ENCODE measurements at regions not wholly inside any gene's neighbourhood (a gene's known extent, or its start where the extent isn't known, plus 50 kb on each side); places are given as distances from the start of the nearest gene placed in this dataset.

GRCh38 chr2:242012956-242013764 lies 143.6 kb downstream of the RTP5 start:
- no peaks in the 10 kb centered on the region for H3K4me1 ChIP-seq
- no peak overlapping the region for H3K4me2 ChIP-seq
- no peak for FAIRE-seq
- ATAC-seq: no peak; a peak in 1 of 6 replicates
- ChIA-PET CTCF (no interaction called here), POLR2A (no interaction called here)
- no peak overlapping the region for H3K27ac ChIP-seq
- no peaks in the 10 kb centered on the region for H3K9me3 ChIP-seq
- no peak overlapping the region for H3K4me3 ChIP-seq
- TF ChIP-seq CEBPB (IDR thresholded peaks at IDR 0.05) (no peak), NR3C1 (IDR thresholded peaks at IDR 0.05) (no peak), HOXA7 (CRISPR knock-in tag; IDR thresholded peaks at IDR 0.05) (no peak), ZFP36 (IDR thresholded peaks at IDR 0.05; ENCODE audit: borderline replicate concordance, partially characterized antibody) (no peak), RFX5 (IDR thresholded peaks at IDR 0.05) (no peak), POLR2A (IDR thresholded peaks at IDR 0.05; ENCODE audit: low read length) (no peak), REST (IDR thresholded peaks at IDR 0.05) (no peak), TP53 (CRISPR knock-in tag; IDR thresholded peaks at IDR 0.05) (no peak), ZNF302 (CRISPR knock-in tag; IDR thresholded peaks at IDR 0.05) (no peak), E2F6 (IDR thresholded peaks at IDR 0.05; ENCODE audit: borderline replicate concordance, low read depth) (no peak), SREBF2 (IDR thresholded peaks at IDR 0.05) (no peak), HEYL (CRISPR knock-in tag; IDR thresholded peaks at IDR 0.05) (no peak), EHF (CRISPR knock-in tag; IDR thresholded peaks at IDR 0.05) (no peak), POLR2AphosphoS2 (conservative IDR thresholded peaks at IDR 0.05; ENCODE audit: low read length) (no peak), RCOR1 (IDR thresholded peaks at IDR 0.05; ENCODE audit: low read depth, low read length) (no peak), FOXS1 (CRISPR knock-in tag; IDR thresholded peaks at IDR 0.05) (no peak), FOSL2 (IDR thresholded peaks at IDR 0.05) (no peak), FOSL2 (CRISPR knock-in tag; IDR thresholded peaks at IDR 0.05) (no peak)
- 69% methylated on average over 39 of the region's 44 CpGs for WGBS (ENCODE audit: missing lambda C conversion rate)
- no peak for DNase-seq (ENCODE audit: low read depth in 1 of 2, low spot score in 1 of 2)

GRCh38 chr2:242013771-242014170 lies 144.2 kb downstream of the RTP5 start:
- H3K9me3 ChIP-seq: no peaks in the 10 kb centered on the region
- POLR2A ChIA-PET: no interaction called here
- no peak overlapping the region for H3K4me2 ChIP-seq
- DNase-seq (ENCODE audit: low read depth in 1 of 2, low spot score in 1 of 2): no peak
- H3K4me1 ChIP-seq: no peaks in the 10 kb centered on the region
- CTCF ChIA-PET: no interaction called here
- TF ChIP-seq JUN (IDR thresholded peaks at IDR 0.05) (no peak), KDM5A (IDR thresholded peaks at IDR 0.05) (no peak), ZNF302 (CRISPR knock-in tag; IDR thresholded peaks at IDR 0.05) (no peak), RCOR1 (IDR thresholded peaks at IDR 0.05; ENCODE audit: low read depth, low read length) (no peak), HDAC2 (IDR thresholded peaks at IDR 0.05) (no peak), POLR2AphosphoS2 (conservative IDR thresholded peaks at IDR 0.05; ENCODE audit: low read length) (no peak), TP53 (CRISPR knock-in tag; IDR thresholded peaks at IDR 0.05) (no peak), HES2 (IDR thresholded peaks at IDR 0.05) (no peak), CEBPB (IDR thresholded peaks at IDR 0.05) (no peak), CBX2 (IDR thresholded peaks at IDR 0.05; ENCODE audit: borderline replicate concordance, low read depth) (no peak), RARB (CRISPR knock-in tag; IDR thresholded peaks at IDR 0.05) (no peak), EHMT2 (IDR thresholded peaks at IDR 0.05; ENCODE audit: low read depth) (no peak), BHLHE40 (IDR thresholded peaks at IDR 0.05; ENCODE audit: low read depth, low read length) (no peak), CBX8 (IDR thresholded peaks at IDR 0.05) (no peak), FOSL2 (IDR thresholded peaks at IDR 0.05) (no peak), FOSL2 (CRISPR knock-in tag; IDR thresholded peaks at IDR 0.05) (no peak), CHD2 (IDR thresholded peaks at IDR 0.05; ENCODE audit: low read length, partially characterized antibody) (no peak), FOXS1 (CRISPR knock-in tag; IDR thresholded peaks at IDR 0.05) (no peak)
- TF ChIP-seq, protein P1, sequence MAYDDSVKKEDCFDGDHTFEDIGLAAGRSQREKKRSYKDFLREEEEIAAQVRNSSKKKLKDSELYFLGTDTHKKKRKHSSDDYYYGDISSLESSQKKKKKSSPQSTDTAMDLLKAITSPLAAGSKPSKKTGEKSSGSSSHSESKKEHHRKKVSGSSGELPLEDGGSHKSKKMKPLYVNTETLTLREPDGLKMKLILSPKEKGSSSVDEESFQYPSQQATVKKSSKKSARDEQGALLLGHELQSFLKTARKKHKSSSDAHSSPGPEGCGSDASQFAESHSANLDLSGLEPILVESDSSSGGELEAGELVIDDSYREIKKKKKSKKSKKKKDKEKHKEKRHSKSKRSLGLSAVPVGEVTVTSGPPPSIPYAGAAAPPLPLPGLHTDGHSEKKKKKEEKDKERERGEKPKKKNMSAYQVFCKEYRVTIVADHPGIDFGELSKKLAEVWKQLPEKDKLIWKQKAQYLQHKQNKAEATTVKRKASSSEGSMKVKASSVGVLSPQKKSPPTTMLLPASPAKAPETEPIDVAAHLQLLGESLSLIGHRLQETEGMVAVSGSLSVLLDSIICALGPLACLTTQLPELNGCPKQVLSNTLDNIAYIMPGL (CRISPR knock-in tag; IDR thresholded peaks at IDR 0.05; ENCODE audit: borderline replicate concordance): no peak
- TF ChIP-seq, protein P2, sequence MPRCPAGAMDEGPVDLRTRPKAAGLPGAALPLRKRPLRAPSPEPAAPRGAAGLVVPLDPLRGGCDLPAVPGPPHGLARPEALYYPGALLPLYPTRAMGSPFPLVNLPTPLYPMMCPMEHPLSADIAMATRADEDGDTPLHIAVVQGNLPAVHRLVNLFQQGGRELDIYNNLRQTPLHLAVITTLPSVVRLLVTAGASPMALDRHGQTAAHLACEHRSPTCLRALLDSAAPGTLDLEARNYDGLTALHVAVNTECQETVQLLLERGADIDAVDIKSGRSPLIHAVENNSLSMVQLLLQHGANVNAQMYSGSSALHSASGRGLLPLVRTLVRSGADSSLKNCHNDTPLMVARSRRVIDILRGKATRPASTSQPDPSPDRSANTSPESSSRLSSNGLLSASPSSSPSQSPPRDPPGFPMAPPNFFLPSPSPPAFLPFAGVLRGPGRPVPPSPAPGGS (IDR thresholded peaks at IDR 0.05): no peak
- TF ChIP-seq, protein P3, sequence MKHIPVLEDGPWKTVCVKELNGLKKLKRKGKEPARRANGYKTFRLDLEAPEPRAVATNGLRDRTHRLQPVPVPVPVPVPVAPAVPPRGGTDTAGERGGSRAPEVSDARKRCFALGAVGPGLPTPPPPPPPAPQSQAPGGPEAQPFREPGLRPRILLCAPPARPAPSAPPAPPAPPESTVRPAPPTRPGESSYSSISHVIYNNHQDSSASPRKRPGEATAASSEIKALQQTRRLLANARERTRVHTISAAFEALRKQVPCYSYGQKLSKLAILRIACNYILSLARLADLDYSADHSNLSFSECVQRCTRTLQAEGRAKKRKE (CRISPR knock-in tag; IDR thresholded peaks at IDR 0.05; ENCODE audit: low read depth): no peak
- no peak overlapping the region for H3K27ac ChIP-seq
- H3K4me3 ChIP-seq: no peak overlapping the region
- ATAC-seq: no peak
- 74% methylated on average over 9 of the region's 9 CpGs for WGBS (ENCODE audit: missing lambda C conversion rate)
- FAIRE-seq: no peak

All from A549 (cell line).